ENCODE measurements at regions not wholly inside any gene's neighbourhood (a gene's known extent, or its start where the extent isn't known, plus 50 kb on each side); places are given as distances from the start of the nearest gene placed in this dataset.

DNA sequence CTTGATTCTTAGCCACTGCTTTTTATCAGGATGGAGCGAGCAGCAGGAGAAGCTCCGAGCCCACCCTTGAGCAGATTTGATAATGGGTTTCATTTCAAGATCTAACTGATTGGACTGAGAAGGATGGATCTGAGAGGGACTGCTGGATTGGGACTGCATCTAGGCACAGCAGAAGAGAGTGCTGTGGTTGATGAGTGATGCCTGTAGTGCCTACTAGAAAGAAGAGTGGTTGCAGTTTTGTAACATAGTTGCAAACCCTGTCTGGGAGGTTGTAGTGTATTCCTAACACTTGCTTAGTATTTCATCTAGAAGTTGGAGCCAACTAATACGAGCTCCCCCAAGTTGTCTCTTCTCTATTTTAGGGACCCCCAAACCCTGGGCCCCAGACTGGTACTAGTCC lies 88.7 kb downstream of the ASCL1 start (continued):
- TF ChIP-seq EZH2 (IDR thresholded peaks at IDR 0.05) (no peak), ZFX (IDR thresholded peaks at IDR 0.05) (no peak), JUND (IDR thresholded peaks at IDR 0.05) (no peak)

DNA sequence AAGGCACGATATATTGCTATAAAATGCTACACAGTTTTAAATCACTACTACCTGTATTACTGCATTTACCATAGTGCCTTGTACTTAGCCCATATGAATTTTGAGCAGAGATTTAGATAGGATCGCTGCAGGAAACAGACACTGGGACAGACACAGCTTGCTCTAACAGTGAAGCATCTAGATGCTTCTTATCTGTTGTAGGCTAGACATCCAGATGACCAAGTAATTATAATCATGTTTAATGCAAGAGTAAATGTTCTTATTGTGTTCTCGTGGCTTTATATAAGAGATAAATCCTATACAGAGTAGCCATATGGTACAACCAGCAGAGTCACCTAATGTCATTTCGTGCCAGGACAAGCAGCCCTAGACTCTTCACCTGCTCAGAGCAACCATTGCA lies 92.8 kb downstream of the ASCL1 start:
- no peak overlapping the region for H3K4me2 ChIP-seq (ENCODE audit: low read length)
- H3K4me3 ChIP-seq (replicated peaks in 1 of 2; ENCODE audit: low read depth in 1 of 2, low read length in 2 of 2), result no peak overlapping the region
- H3K4me1 ChIP-seq (ENCODE audit: control insufficient read depth in 1 of 2, insufficient read depth in 2 of 2, low read length in 2 of 2), result no peaks in the 10 kb centered on the region
- H3K79me2 ChIP-seq (ENCODE audit: insufficient read depth, low read length), result no peaks in the 10 kb centered on the region
- TF ChIP-seq TCF7L2 (IDR thresholded peaks at IDR 0.05; ENCODE audit: borderline replicate concordance, extremely low read depth, insufficient read depth, insufficient read length) (no peak), ZNF274 (IDR thresholded peaks at IDR 0.05; ENCODE audit: low read depth, low read length) (no peak), YY1 (IDR thresholded peaks at IDR 0.05; ENCODE audit: extremely low read depth, insufficient replicate concordance, low read depth, low read length) (no peak), SP1 (IDR thresholded peaks at IDR 0.05; ENCODE audit: low read depth) (no peak), FOSL1 (IDR thresholded peaks at IDR 0.05; ENCODE audit: low read depth) (no peak), ELF1 (IDR thresholded peaks at IDR 0.05; ENCODE audit: borderline replicate concordance, low read depth) (no peak), EGR1 (IDR thresholded peaks at IDR 0.05; ENCODE audit: low read depth) (no peak), EZH2 (IDR thresholded peaks at IDR 0.05) (no peak), POLR2AphosphoS5 (IDR thresholded peaks at IDR 0.05; ENCODE audit: low read depth, low read length) (no peak)
- TF ChIP-seq, protein P1, sequence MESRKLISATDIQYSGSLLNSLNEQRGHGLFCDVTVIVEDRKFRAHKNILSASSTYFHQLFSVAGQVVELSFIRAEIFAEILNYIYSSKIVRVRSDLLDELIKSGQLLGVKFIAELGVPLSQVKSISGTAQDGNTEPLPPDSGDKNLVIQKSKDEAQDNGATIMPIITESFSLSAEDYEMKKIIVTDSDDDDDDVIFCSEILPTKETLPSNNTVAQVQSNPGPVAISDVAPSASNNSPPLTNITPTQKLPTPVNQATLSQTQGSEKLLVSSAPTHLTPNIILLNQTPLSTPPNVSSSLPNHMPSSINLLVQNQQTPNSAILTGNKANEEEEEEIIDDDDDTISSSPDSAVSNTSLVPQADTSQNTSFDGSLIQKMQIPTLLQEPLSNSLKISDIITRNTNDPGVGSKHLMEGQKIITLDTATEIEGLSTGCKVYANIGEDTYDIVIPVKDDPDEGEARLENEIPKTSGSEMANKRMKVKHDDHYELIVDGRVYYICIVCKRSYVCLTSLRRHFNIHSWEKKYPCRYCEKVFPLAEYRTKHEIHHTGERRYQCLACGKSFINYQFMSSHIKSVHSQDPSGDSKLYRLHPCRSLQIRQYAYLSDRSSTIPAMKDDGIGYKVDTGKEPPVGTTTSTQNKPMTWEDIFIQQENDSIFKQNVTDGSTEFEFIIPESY (IDR thresholded peaks at IDR 0.05; ENCODE audit: extremely low read depth, insufficient replicate concordance, low read length), result no peak
- TF ChIP-seq, protein P2, sequence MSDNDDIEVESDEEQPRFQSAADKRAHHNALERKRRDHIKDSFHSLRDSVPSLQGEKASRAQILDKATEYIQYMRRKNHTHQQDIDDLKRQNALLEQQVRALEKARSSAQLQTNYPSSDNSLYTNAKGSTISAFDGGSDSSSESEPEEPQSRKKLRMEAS (IDR thresholded peaks at IDR 0.05), result no peak
- TF ChIP-seq, protein P3, sequence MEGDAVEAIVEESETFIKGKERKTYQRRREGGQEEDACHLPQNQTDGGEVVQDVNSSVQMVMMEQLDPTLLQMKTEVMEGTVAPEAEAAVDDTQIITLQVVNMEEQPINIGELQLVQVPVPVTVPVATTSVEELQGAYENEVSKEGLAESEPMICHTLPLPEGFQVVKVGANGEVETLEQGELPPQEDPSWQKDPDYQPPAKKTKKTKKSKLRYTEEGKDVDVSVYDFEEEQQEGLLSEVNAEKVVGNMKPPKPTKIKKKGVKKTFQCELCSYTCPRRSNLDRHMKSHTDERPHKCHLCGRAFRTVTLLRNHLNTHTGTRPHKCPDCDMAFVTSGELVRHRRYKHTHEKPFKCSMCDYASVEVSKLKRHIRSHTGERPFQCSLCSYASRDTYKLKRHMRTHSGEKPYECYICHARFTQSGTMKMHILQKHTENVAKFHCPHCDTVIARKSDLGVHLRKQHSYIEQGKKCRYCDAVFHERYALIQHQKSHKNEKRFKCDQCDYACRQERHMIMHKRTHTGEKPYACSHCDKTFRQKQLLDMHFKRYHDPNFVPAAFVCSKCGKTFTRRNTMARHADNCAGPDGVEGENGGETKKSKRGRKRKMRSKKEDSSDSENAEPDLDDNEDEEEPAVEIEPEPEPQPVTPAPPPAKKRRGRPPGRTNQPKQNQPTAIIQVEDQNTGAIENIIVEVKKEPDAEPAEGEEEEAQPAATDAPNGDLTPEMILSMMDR (IDR thresholded peaks at IDR 0.05 in 2 of 3, conservative IDR thresholded peaks at IDR 0.05 in 1 of 3; ENCODE audit: borderline replicate concordance in 1 of 3, insufficient read depth in 1 of 3, low read depth in 2 of 3, low read length in 2 of 3), result no peak
- TF ChIP-seq, protein P4, sequence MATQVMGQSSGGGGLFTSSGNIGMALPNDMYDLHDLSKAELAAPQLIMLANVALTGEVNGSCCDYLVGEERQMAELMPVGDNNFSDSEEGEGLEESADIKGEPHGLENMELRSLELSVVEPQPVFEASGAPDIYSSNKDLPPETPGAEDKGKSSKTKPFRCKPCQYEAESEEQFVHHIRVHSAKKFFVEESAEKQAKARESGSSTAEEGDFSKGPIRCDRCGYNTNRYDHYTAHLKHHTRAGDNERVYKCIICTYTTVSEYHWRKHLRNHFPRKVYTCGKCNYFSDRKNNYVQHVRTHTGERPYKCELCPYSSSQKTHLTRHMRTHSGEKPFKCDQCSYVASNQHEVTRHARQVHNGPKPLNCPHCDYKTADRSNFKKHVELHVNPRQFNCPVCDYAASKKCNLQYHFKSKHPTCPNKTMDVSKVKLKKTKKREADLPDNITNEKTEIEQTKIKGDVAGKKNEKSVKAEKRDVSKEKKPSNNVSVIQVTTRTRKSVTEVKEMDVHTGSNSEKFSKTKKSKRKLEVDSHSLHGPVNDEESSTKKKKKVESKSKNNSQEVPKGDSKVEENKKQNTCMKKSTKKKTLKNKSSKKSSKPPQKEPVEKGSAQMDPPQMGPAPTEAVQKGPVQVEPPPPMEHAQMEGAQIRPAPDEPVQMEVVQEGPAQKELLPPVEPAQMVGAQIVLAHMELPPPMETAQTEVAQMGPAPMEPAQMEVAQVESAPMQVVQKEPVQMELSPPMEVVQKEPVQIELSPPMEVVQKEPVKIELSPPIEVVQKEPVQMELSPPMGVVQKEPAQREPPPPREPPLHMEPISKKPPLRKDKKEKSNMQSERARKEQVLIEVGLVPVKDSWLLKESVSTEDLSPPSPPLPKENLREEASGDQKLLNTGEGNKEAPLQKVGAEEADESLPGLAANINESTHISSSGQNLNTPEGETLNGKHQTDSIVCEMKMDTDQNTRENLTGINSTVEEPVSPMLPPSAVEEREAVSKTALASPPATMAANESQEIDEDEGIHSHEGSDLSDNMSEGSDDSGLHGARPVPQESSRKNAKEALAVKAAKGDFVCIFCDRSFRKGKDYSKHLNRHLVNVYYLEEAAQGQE (IDR thresholded peaks at IDR 0.05; ENCODE audit: low read depth), result no peak
- H3K27ac ChIP-seq (ENCODE audit: low read depth, low read length), result no peak overlapping the region
- RAD21 ChIA-PET (ENCODE audit: low non-redundant PET in 1 of 2, low total read pairs in 2 of 2, uncharacterized antibody in 2 of 2, unreplicated experiment in 2 of 2), result interaction anchor here in 1 of 2 experiments (0.7 kb wide), 1 partner anchor 85 kb away, joined by 3 read pairs; no protein-coding TSS in a partner anchor
- no peak overlapping the region for H3K9ac ChIP-seq (ENCODE audit: low read length)
- no peaks in the 10 kb centered on the region for H3K9me3 ChIP-seq (ENCODE audit: control insufficient read depth in 1 of 2, insufficient read depth in 1 of 2, low read depth in 1 of 2, low read length in 2 of 2)
- H4K20me1 ChIP-seq (ENCODE audit: insufficient read depth), result no peaks in the 10 kb centered on the region
- no peak overlapping the region for H2AFZ ChIP-seq (ENCODE audit: low read depth, low read length, poor library complexity, severe bottlenecking)
- POLR2A ChIA-PET, result no interaction called here
- CTCF ChIA-PET, result no interaction called here
- H3K27me3 ChIP-seq (ENCODE audit: insufficient read depth, low read length), result no peaks in the 10 kb centered on the region; the same call in 1 of the 2 replicates
- no peaks in the 10 kb centered on the region for H3K9me2 ChIP-seq (ENCODE audit: insufficient read depth)
- H3K36me3 ChIP-seq (ENCODE audit: control insufficient read depth in 1 of 2, insufficient read depth in 2 of 2, low read length in 2 of 2), result no peaks in the 10 kb centered on the region; a peak in 1 of 4 replicates
- intact Hi-C loops (cut with micrococcal nuclease), result no loop called here
- DNase-seq (ENCODE audit: low read depth, low spot score), result no peak
- ATAC-seq, result no peak
- no TSS peak for BruUV-seq (replicated peaks)

Data from HCT116 (cell line).